ENCODE measurements at regions not wholly inside any gene's neighbourhood (a gene's known extent, or its start where the extent isn't known, plus 50 kb on each side); places are given as distances from the start of the nearest gene placed in this dataset.
A peak's percentile ranks its signal among the peaks of the same experiment; 100 is the strongest.

GRCh38 chr6:14807971-14808370 is 437.9 kb upstream of the JARID2 start:
- no peak for ATAC-seq
- no peak for DNase-seq (ENCODE audit: missing footprints)
- intact Hi-C loops (cut with DNase I), result loop anchor here (10.0 kb wide), 1 partner anchor 593 kb away; no protein-coding TSS in a partner anchor

DNA sequence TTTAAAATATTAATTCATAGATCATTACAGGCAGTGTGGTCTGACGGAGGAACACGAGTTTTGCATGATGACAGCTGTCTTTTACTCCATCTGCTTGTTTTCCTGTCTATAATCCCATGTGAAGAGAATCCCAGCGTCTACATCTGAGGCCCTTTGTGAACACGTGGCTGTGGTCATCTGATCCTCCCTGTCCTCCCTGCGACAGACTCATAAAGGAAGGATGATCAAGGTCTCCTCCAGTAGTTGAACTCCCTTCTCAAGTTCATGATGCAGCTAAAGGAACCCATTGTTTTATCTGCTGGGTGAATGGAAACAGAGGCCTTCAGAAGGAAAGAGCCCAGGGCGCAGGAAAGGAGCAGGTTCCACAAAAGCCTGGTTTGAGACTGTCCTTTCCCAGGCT is 435.8 kb upstream of the JARID2 start:
- ATAC-seq, result no peak
- intact Hi-C loops (cut with DNase I), result no loop called here
- DNase-seq (ENCODE audit: missing footprints), result no peak

DNA sequence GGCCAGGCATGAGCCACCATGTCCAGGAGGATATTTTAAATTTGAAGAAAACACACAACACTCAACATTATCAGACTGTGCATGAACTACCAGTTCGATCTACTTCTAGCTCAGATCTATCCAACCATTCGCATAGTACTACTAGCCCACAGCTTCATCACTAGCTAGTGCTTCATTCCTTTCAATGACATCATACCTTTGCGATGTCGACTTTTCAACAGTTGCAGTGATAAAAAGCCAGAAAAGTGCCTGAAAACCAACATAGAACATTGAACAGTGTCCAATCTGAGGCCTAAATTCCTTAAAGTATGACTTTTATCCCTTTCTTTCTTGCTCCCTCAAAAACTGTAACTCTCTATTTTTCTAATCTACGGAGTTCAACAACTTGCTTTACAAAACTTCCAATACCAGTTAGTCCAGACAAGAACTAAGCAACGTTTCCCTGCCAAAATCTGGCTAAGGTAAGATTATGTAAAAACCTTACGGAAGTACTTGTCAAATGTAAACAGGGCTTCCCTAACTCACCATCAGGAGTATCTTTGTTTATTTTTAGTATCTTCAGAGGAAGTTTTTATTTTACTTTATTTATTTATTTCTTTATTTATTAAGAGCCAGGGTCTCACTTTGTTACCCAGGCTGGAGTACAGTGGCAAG is 434.0 kb upstream of the JARID2 start:
- peak; percentile 13 for ATAC-seq
- DNase-seq (ENCODE audit: missing footprints), result no peak

GRCh38 chr6:14814016-14814415 is 431.9 kb upstream of the JARID2 start:
- DNase-seq (ENCODE audit: missing footprints), result no peak
- intact Hi-C loops (cut with DNase I), result no loop called here
- no peak for ATAC-seq

More for the DNA sequence above, 434.0 kb upstream of the JARID2 start:
- intact Hi-C loops (cut with DNase I), result no loop called here

- intact Hi-C loops (cut with DNase I), result no loop called here
- ATAC-seq, result no peak
Measured at GRCh38 chr6:14816116-14816859, 429.6 kb upstream of the JARID2 start.

GRCh38 chr6:14817074-14817473 is 428.8 kb upstream of the JARID2 start:
- intact Hi-C loops (cut with DNase I), result no loop called here
- DNase-seq (ENCODE audit: missing footprints) (no peak), ATAC-seq (peak; percentile 13)

More at GRCh38 chr6:14816116-14816859, 429.6 kb upstream of the JARID2 start:
- no peak for DNase-seq (ENCODE audit: missing footprints)

GRCh38 chr6:14818422-14818884 is 427.4 kb upstream of the JARID2 start:
- peak; percentile 76 for ATAC-seq
- intact Hi-C loops (cut with DNase I), result no loop called here
- DNase-seq (ENCODE audit: missing footprints), result no peak

GRCh38 chr6:14819001-14819400 is 426.9 kb upstream of the JARID2 start:
- intact Hi-C loops (cut with DNase I), result no loop called here
- no peak for DNase-seq (ENCODE audit: missing footprints)
- no peak for ATAC-seq

GRCh38 chr6:14819840-14820420 is 425.9 kb upstream of the JARID2 start:
- intact Hi-C loops (cut with DNase I), result no loop called here

DNA sequence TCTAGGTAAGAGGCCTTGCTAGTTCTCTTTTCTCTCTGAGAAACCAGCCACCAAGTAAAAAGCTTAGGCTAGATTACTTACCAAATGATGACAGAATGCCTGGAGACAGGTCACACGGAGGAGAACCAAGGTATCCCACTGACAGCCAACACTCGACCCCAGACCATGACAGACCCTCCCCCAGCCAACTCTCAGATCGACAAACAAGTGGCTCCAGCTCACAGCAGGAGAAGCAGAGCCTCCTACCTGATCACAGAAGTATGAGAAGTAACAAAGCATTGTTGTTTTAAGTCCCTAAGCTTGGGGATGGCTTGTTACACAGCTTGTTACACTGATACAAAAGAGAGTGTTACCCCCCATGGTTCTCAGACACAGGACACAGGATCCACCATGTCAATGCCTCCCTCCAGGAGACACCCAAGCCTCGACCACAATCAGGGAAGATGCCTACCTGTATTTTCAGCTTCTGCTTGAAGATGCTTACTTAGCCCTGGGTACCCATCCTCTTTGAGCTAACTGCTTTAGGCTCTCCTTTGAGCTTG is 423.8 kb upstream of the JARID2 start:
- DNase-seq (ENCODE audit: missing footprints) (no peak), ATAC-seq (no peak)
- intact Hi-C loops (cut with DNase I), result no loop called here

More at GRCh38 chr6:14819840-14820420, 425.9 kb upstream of the JARID2 start:
- DNase-seq (ENCODE audit: missing footprints), result no peak
- no peak for ATAC-seq

GRCh38 chr6:14822679-14823078 is 423.2 kb upstream of the JARID2 start:
- DNase-seq (ENCODE audit: missing footprints) (no peak), ATAC-seq (no peak)
- intact Hi-C loops (cut with DNase I), result no loop called here

DNA sequence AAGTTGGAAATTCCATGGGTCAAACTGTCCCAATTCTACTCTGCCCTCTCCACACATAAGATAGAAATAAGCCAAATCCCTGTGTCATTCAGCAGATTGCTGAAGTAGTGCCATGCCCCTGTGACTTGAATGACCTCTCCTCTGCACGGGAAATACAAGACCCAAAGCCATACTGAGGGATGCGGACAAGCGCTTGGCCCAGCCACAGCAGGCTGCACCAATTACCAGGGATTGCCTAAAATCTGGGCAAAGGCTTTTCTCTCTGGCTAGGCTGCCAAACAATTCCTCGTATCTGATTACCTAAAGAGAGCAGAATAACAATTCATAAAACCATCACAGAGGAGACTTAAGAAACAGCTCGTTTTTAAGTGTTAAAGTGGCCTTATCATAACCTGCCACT is 421.8 kb upstream of the JARID2 start:
- intact Hi-C loops (cut with DNase I), result no loop called here
- DNase-seq (ENCODE audit: missing footprints), result no peak
- ATAC-seq, result peak; percentile 34

- ATAC-seq (no peak), DNase-seq (ENCODE audit: missing footprints) (no peak)
- intact Hi-C loops (cut with DNase I), result no loop called here
Measured at GRCh38 chr6:14824484-14825275, 421.2 kb upstream of the JARID2 start.

- ATAC-seq (no peak), DNase-seq (ENCODE audit: missing footprints) (no peak)
- intact Hi-C loops (cut with DNase I), result no loop called here
Measured at GRCh38 chr6:14826456-14826855, 419.4 kb upstream of the JARID2 start.

DNA sequence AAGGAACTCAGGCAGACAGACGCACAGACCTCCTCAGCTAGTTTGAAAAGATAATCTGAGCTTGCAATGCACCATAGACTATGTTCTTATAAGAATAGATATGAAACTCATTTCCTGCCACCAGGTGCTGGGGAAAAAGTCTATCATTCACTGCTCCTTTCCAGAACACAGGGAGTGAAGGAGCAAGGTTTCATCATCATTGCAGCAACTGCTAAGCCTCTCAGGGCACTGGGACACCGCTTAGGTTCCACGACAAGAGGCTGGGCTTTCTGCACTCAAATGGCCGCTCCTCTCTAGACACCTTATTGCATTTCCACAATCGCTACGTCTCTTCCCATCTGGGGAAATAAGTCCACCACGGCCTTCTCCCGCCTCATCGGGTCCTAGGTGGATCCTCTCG is 418.5 kb upstream of the JARID2 start:
- DNase-seq (ENCODE audit: missing footprints) (no peak), ATAC-seq (no peak)
- intact Hi-C loops (cut with DNase I), result no loop called here

GRCh38 chr6:14828201-14828611 is 417.7 kb upstream of the JARID2 start:
- ATAC-seq, result no peak
- no peak for DNase-seq (ENCODE audit: missing footprints)
- intact Hi-C loops (cut with DNase I), result no loop called here

GRCh38 chr6:14831070-14831469 is 414.8 kb upstream of the JARID2 start:
- intact Hi-C loops (cut with DNase I), result no loop called here
- ATAC-seq, result no peak

GRCh38 chr6:14831937-14832336 is 413.9 kb upstream of the JARID2 start:
- intact Hi-C loops (cut with DNase I), result no loop called here
- no peak for ATAC-seq
- no peak for DNase-seq (ENCODE audit: missing footprints)

More at GRCh38 chr6:14831070-14831469, 414.8 kb upstream of the JARID2 start:
- no peak for DNase-seq (ENCODE audit: missing footprints)

DNA sequence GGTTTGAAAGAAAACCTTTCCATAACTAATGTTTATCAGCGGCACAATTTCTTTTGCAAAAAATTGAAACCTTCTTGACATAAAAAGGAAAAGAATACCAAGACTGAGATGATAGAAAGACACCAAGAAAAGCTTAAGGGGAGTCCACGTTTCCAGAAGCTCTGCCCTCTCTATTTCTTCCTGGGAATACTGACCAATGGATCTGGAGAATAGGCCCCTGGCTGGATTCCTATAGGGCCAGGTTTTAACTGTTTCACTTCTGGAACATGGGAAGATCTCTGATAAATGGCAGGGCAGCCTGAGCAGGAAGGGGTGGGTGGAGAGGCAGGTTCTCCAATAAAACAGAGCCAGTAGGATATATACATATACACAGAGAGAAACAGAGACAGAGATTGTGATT is 413.4 kb upstream of the JARID2 start:
- intact Hi-C loops (cut with DNase I), result no loop called here
- DNase-seq (ENCODE audit: missing footprints) (no peak), ATAC-seq (no peak)
